ENCODE measurements at regions not wholly inside any gene's neighbourhood (a gene's known extent, or its start where the extent isn't known, plus 50 kb on each side); places are given as distances from the start of the nearest gene placed in this dataset.

- Mint-ChIP-seq H3K9me3 (ENCODE audit: low read depth, unreplicated experiment) (no peaks in the 10 kb centered on the region), H3K4me1 (ENCODE audit: low read depth, unreplicated experiment) (no peaks in the 10 kb centered on the region), H3K4me3 (ENCODE audit: low read depth, unreplicated experiment) (no peak overlapping the region), H3K36me3 (ENCODE audit: insufficient read depth, unreplicated experiment) (no peaks in the 10 kb centered on the region), H3K27me3 (ENCODE audit: unreplicated experiment) (peaks cover 56% of the 10 kb centered on the region), H3K27ac (ENCODE audit: unreplicated experiment) (no peak overlapping the region)
- intact Hi-C loops (cut with micrococcal nuclease; ENCODE audit: unreplicated experiment) = no loop called here
- DNase-seq = no peak
- CTCF ChIA-PET = no interaction called here
- TF ChIP-seq CTCF (IDR thresholded peaks at IDR 0.05; ENCODE audit: unreplicated experiment) = no peak
- BruUV-seq (replicated peaks) = no TSS peak
Measured at GRCh38 chr5:76030343-76030742, 52.8 kb upstream of the SV2C start.

GRCh38 chr5:76029739-76030138, 53.4 kb upstream of the SV2C start:
- H3K4me3 Mint-ChIP-seq (ENCODE audit: low read depth, unreplicated experiment) = no peak overlapping the region
- DNase-seq = no peak
- no peaks in the 10 kb centered on the region for H3K4me1 Mint-ChIP-seq (ENCODE audit: low read depth, unreplicated experiment)
- CTCF ChIA-PET = no interaction called here
- H3K27ac Mint-ChIP-seq (ENCODE audit: unreplicated experiment) = no peak overlapping the region
- no TSS peak for BruUV-seq (replicated peaks)
- H3K36me3 Mint-ChIP-seq (ENCODE audit: insufficient read depth, unreplicated experiment) = no peaks in the 10 kb centered on the region
- H3K9me3 Mint-ChIP-seq (ENCODE audit: low read depth, unreplicated experiment) = no peaks in the 10 kb centered on the region
- TF ChIP-seq CTCF (IDR thresholded peaks at IDR 0.05; ENCODE audit: unreplicated experiment) = no peak
- peaks cover 56% of the 10 kb centered on the region for H3K27me3 Mint-ChIP-seq (ENCODE audit: unreplicated experiment)
- intact Hi-C loops (cut with micrococcal nuclease; ENCODE audit: unreplicated experiment) = no loop called here

GRCh38 chr5:76025790-76026189, 57.4 kb upstream of the SV2C start:
- peaks cover 89% of the 10 kb centered on the region for H3K27me3 Mint-ChIP-seq (ENCODE audit: unreplicated experiment)
- BruUV-seq (replicated peaks) = no TSS peak
- H3K27ac Mint-ChIP-seq (ENCODE audit: unreplicated experiment) = no peak overlapping the region
- CTCF ChIA-PET = interaction anchor here (0.5 to 1.3 kb wide), 2 partner anchors 16 to 818 kb away, joined by 4 to 7 read pairs; no protein-coding TSS in a partner anchor
- intact Hi-C loops (cut with micrococcal nuclease; ENCODE audit: unreplicated experiment) = no loop called here
- H3K36me3 Mint-ChIP-seq (ENCODE audit: insufficient read depth, unreplicated experiment) = no peaks in the 10 kb centered on the region
- no peak overlapping the region for H3K4me3 Mint-ChIP-seq (ENCODE audit: low read depth, unreplicated experiment)
- TF ChIP-seq CTCF (IDR thresholded peaks at IDR 0.05; ENCODE audit: unreplicated experiment) = no peak
- no peaks in the 10 kb centered on the region for H3K9me3 Mint-ChIP-seq (ENCODE audit: low read depth, unreplicated experiment)
- no peak for DNase-seq
- no peaks in the 10 kb centered on the region for H3K4me1 Mint-ChIP-seq (ENCODE audit: low read depth, unreplicated experiment)

- no peaks in the 10 kb centered on the region for H3K36me3 Mint-ChIP-seq (ENCODE audit: insufficient read depth, unreplicated experiment)
- BruUV-seq (replicated peaks) = no TSS peak
- CTCF ChIA-PET = interaction anchor here (1.3 kb wide), 1 partner anchor 16 kb away, joined by 4 read pairs; no protein-coding TSS in a partner anchor
- TF ChIP-seq CTCF (IDR thresholded peaks at IDR 0.05; ENCODE audit: unreplicated experiment) = no peak
- H3K4me1 Mint-ChIP-seq (ENCODE audit: low read depth, unreplicated experiment) = no peaks in the 10 kb centered on the region
- peaks cover 97% of the 10 kb centered on the region for H3K27me3 Mint-ChIP-seq (ENCODE audit: unreplicated experiment)
- no peaks in the 10 kb centered on the region for H3K9me3 Mint-ChIP-seq (ENCODE audit: low read depth, unreplicated experiment)
- no peak overlapping the region for H3K4me3 Mint-ChIP-seq (ENCODE audit: low read depth, unreplicated experiment)
- no peak overlapping the region for H3K27ac Mint-ChIP-seq (ENCODE audit: unreplicated experiment)
- intact Hi-C loops (cut with micrococcal nuclease; ENCODE audit: unreplicated experiment) = no loop called here
- no peak for DNase-seq
Measured at GRCh38 chr5:76025069-76025468, 58.1 kb upstream of the SV2C start.
